Keratinocyte (primary cell): ENCODE measurements at regions not wholly inside any gene's neighbourhood (a gene's known extent, or its start where the extent isn't known, plus 50 kb on each side); places are given as distances from the start of the nearest gene placed in this dataset.

Experiments
- DNase-seq: peaks from one replicate; pipeline ENCODE4 v3.0.0-alpha.2; 2011; ENCODE audit warnings: low read depth, missing footprints, low spot score
- FAIRE-seq: peaks from 2 replicates; lab custom pipeline; 2011; peaks lifted over from hg19 to GRCh38; lab: Jason Lieb, UNC
- H2AFZ ChIP-seq: 2 replicates; pipeline ENCODE4 v1.6.0; 2012; ENCODE audit warnings: low read length, control low read depth, inconsistent platforms; ENCODE audit not compliant: control insufficient read depth
- H3K27ac ChIP-seq: 2 replicates; pipeline ENCODE4 v1.5.1; 2011; ENCODE audit warnings: low read length; ENCODE audit not compliant: control insufficient read depth, insufficient read depth
- H3K27me3 ChIP-seq: 3 replicates; pipeline ENCODE4 v1.6.0; 2011; ENCODE audit warnings: low read length; ENCODE audit not compliant: control insufficient read depth, insufficient read depth; ENCODE audit errors: extremely low read depth
- H3K36me3 ChIP-seq, 2 experiments: 2 replicates in 1 of 2; 3 replicates in 1 of 2; pipeline ENCODE4 v1.5.1; 2011; ENCODE audit warnings: low read length in 2 of 2, mild to moderate bottlenecking in 1 of 2; ENCODE audit not compliant: control insufficient read depth in 2 of 2, insufficient read depth in 2 of 2; ENCODE audit errors: extremely low read depth in 1 of 2
- H3K4me1 ChIP-seq: 3 replicates; pipeline ENCODE4 v1.5.1; 2011; ENCODE audit warnings: low read length; ENCODE audit not compliant: control insufficient read depth, insufficient read depth; ENCODE audit errors: extremely low read depth
- H3K4me2 ChIP-seq: 3 replicates; pipeline ENCODE4 v1.6.0; 2011; ENCODE audit warnings: low read depth, low read length; ENCODE audit not compliant: control insufficient read depth, insufficient read depth; ENCODE audit errors: extremely low read depth
- H3K4me3 ChIP-seq, 3 experiments: fragments of 200-600 bp in 1 of 3; sonication (generic) in 1 of 3; 2 replicates in 2 of 3; 3 replicates in 1 of 3; pipeline ENCODE4 v1.5.1; 2011 to 2016; ENCODE audit warnings: low read length in 3 of 3, mild to moderate bottlenecking in 3 of 3, control low read depth in 2 of 3, inconsistent platforms in 1 of 3, low read depth in 1 of 3, mixed read lengths in 1 of 3, mixed run types in 1 of 3, moderate library complexity in 1 of 3; ENCODE audit not compliant: control insufficient read depth in 2 of 3, insufficient read depth in 2 of 3; ENCODE audit errors: extremely low read depth in 1 of 3
- H3K79me2 ChIP-seq: 2 replicates; pipeline ENCODE4 v1.6.0; 2012; ENCODE audit warnings: low read length; ENCODE audit not compliant: control insufficient read depth, insufficient read depth
- H3K9ac ChIP-seq: 3 replicates; pipeline ENCODE4 v1.6.0; 2011; ENCODE audit warnings: low read length; ENCODE audit not compliant: control insufficient read depth, insufficient read depth; ENCODE audit errors: extremely low read depth
- H3K9me1 ChIP-seq: 3 replicates; pipeline ENCODE4 v1.6.0; 2011; ENCODE audit warnings: low read length; ENCODE audit not compliant: control insufficient read depth, insufficient read depth; ENCODE audit errors: extremely low read depth
- H3K9me3 ChIP-seq: 2 replicates; pipeline ENCODE4 v1.5.1; 2012; ENCODE audit warnings: low read depth, low read length; ENCODE audit not compliant: control insufficient read depth
- H4K20me1 ChIP-seq: 3 replicates; pipeline ENCODE4 v1.6.0; 2011; ENCODE audit warnings: low read length; ENCODE audit not compliant: control insufficient read depth, insufficient read depth; ENCODE audit errors: extremely low read depth
- EZH2 ChIP-seq: IDR thresholded peaks from one replicate; pipeline ENCODE4 v1.6.1; 2012; ENCODE audit warnings: inconsistent platforms, mild to moderate bottlenecking, low read length, moderate library complexity
- dilution Hi-C: fragments of 300-500 bp; cut with MboI; formaldehyde crosslinking; loops from one replicate; pipeline ENCODE4 v1.7.0; 2020; ENCODE audit warnings: low sequenced_read_pairs; ENCODE audit not compliant: extremely low pct_ligation_motif_present
- TF ChIP-seq, protein P1 (sequence below), 3 experiments: IDR thresholded peaks in 1 of 3; conservative IDR thresholded peaks in 1 of 3; optimal IDR thresholded peaks in 1 of 3; 2 replicates in 2 of 3; 3 replicates in 1 of 3; pipeline versions ENCODE3 to v1.5.1; 2011; ENCODE audit warnings: low read length in 3 of 3, mild to moderate bottlenecking in 3 of 3, moderate library complexity in 2 of 3, control low read depth in 1 of 3, inconsistent platforms in 1 of 3; ENCODE audit not compliant: insufficient read depth in 2 of 3; ENCODE audit errors: extremely low read depth in 1 of 3

DNA sequence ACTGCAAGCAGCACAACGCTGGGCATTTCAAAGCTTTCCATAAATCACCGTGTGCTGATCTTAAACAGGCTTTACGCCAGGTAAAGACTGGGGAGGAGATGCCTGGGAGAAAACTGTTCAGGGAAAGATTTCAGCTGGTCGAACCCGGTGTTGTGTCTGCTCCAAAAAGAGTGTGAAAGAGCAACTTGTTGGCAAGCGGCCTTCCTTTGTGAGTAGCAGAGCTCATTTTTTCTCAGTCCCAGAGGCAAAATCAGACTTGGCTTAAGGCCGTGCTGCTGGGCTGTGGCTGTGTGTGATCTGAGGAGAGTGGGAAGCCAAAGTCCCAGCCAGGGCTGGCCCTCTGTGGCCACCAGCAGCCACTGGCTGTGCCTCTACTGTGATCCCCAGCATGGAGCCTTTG, 75.7 kb upstream of the E2F8 start:
- Histone ChIP-seq H3K9me3 (no peaks in the 10 kb centered on the region), H3K4me2 (no peak overlapping the region), H3K9ac (no peak overlapping the region), H3K4me1 (no peaks in the 10 kb centered on the region), H3K27me3 (peaks cover 6% of the 10 kb centered on the region), H3K27ac (no peak overlapping the region), H2AFZ (no peak overlapping the region), H4K20me1 (no peaks in the 10 kb centered on the region), H3K4me3 (no peak overlapping the region), H3K36me3 (no peaks in the 10 kb centered on the region), H3K79me2 (no peaks in the 10 kb centered on the region), H3K9me1 (no peaks in the 10 kb centered on the region)
- DNase-seq (no peak), FAIRE-seq (no peak)
- dilution Hi-C loops, result no loop called here
- TF ChIP-seq, protein P1, sequence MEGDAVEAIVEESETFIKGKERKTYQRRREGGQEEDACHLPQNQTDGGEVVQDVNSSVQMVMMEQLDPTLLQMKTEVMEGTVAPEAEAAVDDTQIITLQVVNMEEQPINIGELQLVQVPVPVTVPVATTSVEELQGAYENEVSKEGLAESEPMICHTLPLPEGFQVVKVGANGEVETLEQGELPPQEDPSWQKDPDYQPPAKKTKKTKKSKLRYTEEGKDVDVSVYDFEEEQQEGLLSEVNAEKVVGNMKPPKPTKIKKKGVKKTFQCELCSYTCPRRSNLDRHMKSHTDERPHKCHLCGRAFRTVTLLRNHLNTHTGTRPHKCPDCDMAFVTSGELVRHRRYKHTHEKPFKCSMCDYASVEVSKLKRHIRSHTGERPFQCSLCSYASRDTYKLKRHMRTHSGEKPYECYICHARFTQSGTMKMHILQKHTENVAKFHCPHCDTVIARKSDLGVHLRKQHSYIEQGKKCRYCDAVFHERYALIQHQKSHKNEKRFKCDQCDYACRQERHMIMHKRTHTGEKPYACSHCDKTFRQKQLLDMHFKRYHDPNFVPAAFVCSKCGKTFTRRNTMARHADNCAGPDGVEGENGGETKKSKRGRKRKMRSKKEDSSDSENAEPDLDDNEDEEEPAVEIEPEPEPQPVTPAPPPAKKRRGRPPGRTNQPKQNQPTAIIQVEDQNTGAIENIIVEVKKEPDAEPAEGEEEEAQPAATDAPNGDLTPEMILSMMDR (optimal IDR thresholded peaks at IDR 0.05 in 1 of 3, IDR thresholded peaks at IDR 0.05 in 1 of 3, conservative IDR thresholded peaks at IDR 0.05 in 1 of 3; ENCODE audit: extremely low read depth in 1 of 3, insufficient read depth in 2 of 3, low read length in 3 of 3), result no peak
- TF ChIP-seq EZH2, result no peak

DNA sequence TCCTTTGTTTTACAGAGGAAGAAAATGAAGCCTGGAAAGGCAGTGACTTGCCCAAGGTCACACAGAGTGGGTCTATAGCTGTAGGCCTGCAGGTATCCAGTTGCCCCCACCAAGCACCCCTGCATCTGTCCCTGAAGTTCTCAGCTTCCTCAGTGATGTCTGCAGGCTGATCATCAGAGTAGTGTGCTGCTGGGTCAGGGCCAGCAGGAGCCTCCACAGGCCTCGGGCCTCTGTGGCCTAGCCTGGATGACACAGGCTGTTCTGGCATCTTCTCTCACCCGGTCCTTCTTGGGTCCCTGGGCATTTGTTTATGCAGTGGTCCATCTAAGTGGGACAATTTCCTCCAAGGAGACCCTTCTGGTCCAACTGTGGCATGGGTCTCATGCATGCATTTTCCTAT, 74.8 kb upstream of the E2F8 start:
- Histone ChIP-seq H3K9me1 (no peaks in the 10 kb centered on the region), H3K79me2 (no peaks in the 10 kb centered on the region), H3K4me1 (no peaks in the 10 kb centered on the region), H3K36me3 (no peaks in the 10 kb centered on the region), H3K27ac (no peak overlapping the region), H4K20me1 (no peaks in the 10 kb centered on the region), H3K9me3 (no peaks in the 10 kb centered on the region), H3K4me3 (no peak overlapping the region), H2AFZ (no peak overlapping the region), H3K4me2 (no peak overlapping the region), H3K9ac (no peak overlapping the region), H3K27me3 (no peaks in the 10 kb centered on the region)
- dilution Hi-C loops, result no loop called here
- FAIRE-seq (no peak), DNase-seq (no peak)
- TF ChIP-seq EZH2, result no peak
- TF ChIP-seq, protein P1 (optimal IDR thresholded peaks at IDR 0.05 in 1 of 3, IDR thresholded peaks at IDR 0.05 in 1 of 3, conservative IDR thresholded peaks at IDR 0.05 in 1 of 3; ENCODE audit: extremely low read depth in 1 of 3, insufficient read depth in 2 of 3, low read length in 3 of 3), result no peak
